RWPE2 (cell line): ENCODE measurements at regions not wholly inside any gene's neighbourhood (a gene's known extent, or its start where the extent isn't known, plus 50 kb on each side); places are given as distances from the start of the nearest gene placed in this dataset.

Source experiments
- ATAC-seq: fragments of 200-7000 bp; cut with Tn5 transposase; 3 replicates; pipeline ENCODE4 v1.9.1; 2021; ENCODE audit warnings: low read depth
- DNase-seq: peaks from one replicate; pipeline ENCODE4 v3.0.0-alpha.2; 2020; ENCODE audit warnings: low spot score
- H3K27ac ChIP-seq: fragments of 450-650 bp; 2 replicates; pipeline ENCODE4 v1.5.1; 2017; ENCODE audit warnings: mild to moderate bottlenecking; ENCODE audit not compliant: poor library complexity, severe bottlenecking
- H3K27me3 ChIP-seq: fragments of 250-450 bp; sonication (Bioruptor Pico); 2 replicates; pipeline ENCODE4 v1.5.1; 2021; ENCODE audit warnings: mild to moderate bottlenecking, moderate library complexity; ENCODE audit not compliant: insufficient read depth, poor library complexity, severe bottlenecking
- H3K36me3 ChIP-seq: fragments of 250-450 bp; sonication (Bioruptor Pico); 2 replicates; pipeline ENCODE4 v1.5.1; 2020; ENCODE audit warnings: low read depth, mild to moderate bottlenecking, moderate library complexity
- H3K4me1 ChIP-seq: fragments of 250-450 bp; sonication (Bioruptor Pico); 2 replicates; pipeline ENCODE4 v1.5.1; 2021; ENCODE audit warnings: mild to moderate bottlenecking, moderate library complexity; ENCODE audit not compliant: insufficient read depth, poor library complexity, severe bottlenecking
- H3K4me3 ChIP-seq: fragments of 250-450 bp; sonication (Bioruptor Pico); 2 replicates; pipeline ENCODE4 v1.5.1; 2021; ENCODE audit warnings: mild to moderate bottlenecking, moderate library complexity; ENCODE audit not compliant: severe bottlenecking
- H3K9me3 ChIP-seq: fragments of 250-450 bp; sonication (Bioruptor Pico); 2 replicates; pipeline ENCODE4 v1.5.1; 2021; ENCODE audit warnings: mild to moderate bottlenecking, moderate library complexity; ENCODE audit not compliant: severe bottlenecking
- TF ChIP-seq, protein P1 (sequence below): fragments of 450-650 bp; IDR thresholded peaks from one replicate; pipeline ENCODE4 v1.5.1; 2017; ENCODE audit warnings: mild to moderate bottlenecking, moderate library complexity; ENCODE audit not compliant: poor library complexity, severe bottlenecking

DNA sequence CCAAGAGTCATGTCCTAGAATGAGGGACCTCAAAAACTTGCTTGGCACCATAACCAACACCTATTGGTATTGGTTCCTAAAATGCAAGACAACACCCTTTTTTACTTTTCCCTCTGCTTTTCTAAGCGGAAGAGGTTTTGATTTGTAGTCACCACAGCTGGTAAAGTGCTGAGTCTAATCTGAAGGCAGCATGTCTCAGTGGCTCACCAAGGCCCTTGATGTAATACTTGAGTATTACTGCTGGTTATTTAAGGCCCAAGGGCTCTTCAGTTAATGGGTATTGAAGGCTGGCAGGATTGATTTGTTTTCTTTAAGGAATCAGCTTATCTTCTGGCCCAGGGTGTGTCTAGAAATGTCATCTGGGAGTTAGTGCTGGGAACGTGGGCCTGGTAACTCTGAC, 735.1 kb downstream of the GLUD2 start:
- ATAC-seq (no peak), DNase-seq (no peak)
- Histone ChIP-seq H3K36me3 (no peaks in the 10 kb centered on the region), H3K27ac (no peak overlapping the region), H3K9me3 (no peaks in the 10 kb centered on the region), H3K4me1 (no peaks in the 10 kb centered on the region), H3K27me3 (no peaks in the 10 kb centered on the region), H3K4me3 (no peak overlapping the region)
- TF ChIP-seq, protein P1, sequence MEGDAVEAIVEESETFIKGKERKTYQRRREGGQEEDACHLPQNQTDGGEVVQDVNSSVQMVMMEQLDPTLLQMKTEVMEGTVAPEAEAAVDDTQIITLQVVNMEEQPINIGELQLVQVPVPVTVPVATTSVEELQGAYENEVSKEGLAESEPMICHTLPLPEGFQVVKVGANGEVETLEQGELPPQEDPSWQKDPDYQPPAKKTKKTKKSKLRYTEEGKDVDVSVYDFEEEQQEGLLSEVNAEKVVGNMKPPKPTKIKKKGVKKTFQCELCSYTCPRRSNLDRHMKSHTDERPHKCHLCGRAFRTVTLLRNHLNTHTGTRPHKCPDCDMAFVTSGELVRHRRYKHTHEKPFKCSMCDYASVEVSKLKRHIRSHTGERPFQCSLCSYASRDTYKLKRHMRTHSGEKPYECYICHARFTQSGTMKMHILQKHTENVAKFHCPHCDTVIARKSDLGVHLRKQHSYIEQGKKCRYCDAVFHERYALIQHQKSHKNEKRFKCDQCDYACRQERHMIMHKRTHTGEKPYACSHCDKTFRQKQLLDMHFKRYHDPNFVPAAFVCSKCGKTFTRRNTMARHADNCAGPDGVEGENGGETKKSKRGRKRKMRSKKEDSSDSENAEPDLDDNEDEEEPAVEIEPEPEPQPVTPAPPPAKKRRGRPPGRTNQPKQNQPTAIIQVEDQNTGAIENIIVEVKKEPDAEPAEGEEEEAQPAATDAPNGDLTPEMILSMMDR, result no peak

DNA sequence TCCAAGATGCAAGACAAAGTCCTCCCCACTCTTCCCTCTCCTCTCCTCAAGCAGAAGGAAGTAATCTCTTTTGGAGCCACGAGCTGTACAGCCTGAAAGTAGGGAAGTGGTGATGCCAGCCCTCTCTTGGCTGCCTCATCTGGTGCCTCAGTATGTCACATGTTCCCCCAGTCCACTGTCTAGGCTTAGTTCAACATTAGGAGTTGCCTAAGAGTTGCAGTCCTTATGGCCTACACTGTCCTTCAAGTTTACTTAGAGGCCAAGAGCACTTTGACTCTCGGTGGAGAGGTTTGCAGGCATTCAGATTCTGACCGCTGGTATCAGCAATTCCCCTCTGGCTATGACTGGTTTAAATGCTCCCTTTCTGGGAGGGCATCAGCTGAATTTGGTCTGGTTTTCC, 735.6 kb downstream of the GLUD2 start:
- ATAC-seq (no peak), DNase-seq (no peak)
- Histone ChIP-seq H3K4me1 (no peaks in the 10 kb centered on the region), H3K9me3 (no peaks in the 10 kb centered on the region), H3K27me3 (no peaks in the 10 kb centered on the region), H3K36me3 (no peaks in the 10 kb centered on the region), H3K4me3 (no peak overlapping the region), H3K27ac (no peak overlapping the region)
- TF ChIP-seq, protein P1, result no peak

DNA sequence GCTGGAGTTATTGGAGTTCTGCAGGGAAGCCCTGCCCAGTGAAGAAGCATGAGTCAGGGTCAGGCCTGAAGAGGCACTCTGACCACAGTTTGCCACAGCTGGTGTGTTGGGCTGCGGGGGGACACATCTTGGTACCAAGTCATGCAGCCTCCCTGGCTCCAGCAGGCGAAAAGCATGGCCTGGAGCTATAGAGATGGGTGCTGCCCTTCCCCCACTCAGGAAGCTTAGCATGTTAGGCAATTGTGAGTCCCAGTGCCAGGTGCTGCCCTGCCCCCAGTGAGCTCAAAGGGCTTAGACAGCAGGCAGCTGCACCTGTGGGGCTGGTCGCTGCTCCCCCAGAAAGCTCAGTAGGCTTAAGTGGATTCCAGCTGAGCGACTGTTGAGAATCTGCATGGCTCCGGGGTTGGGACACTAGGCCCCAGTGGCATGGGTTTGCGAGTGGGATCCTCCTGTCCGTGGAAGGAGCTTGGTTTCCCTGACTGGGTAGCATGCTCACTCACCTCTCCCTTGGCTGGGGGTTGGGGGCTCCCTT, 755.5 kb downstream of the GLUD2 start:
- no peaks in the 10 kb centered on the region for H3K27me3 ChIP-seq
- no peak for ATAC-seq
- TF ChIP-seq, protein P1, result no peak
- H3K9me3 ChIP-seq, result no peaks in the 10 kb centered on the region
- H3K4me1 ChIP-seq, result no peaks in the 10 kb centered on the region
- H3K4me3 ChIP-seq, result no peak overlapping the region
- no peaks in the 10 kb centered on the region for H3K36me3 ChIP-seq
- H3K27ac ChIP-seq, result no peak overlapping the region
- DNase-seq, result no peak

DNA sequence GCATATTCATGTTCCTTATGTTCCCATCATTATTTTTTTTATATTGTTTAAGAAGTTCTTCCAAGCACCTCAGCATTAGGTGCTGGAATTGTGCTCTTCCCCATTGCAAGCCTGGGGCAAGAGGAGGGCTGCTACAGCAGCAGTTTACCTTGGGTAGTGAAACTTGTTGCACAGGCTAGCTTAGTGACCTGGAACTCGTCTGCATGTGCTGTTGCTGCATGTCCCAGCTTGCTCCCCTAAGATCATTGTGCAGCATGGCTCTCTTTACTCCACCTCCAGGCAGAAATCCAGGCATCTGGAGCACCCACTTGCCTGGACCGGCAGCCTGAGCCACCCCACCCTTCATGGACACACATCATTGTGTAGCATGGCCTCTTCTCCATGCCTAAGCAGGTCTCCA, 776.0 kb downstream of the GLUD2 start:
- DNase-seq (no peak), ATAC-seq (no peak)
- no peaks in the 10 kb centered on the region for H3K9me3 ChIP-seq
- no peaks in the 10 kb centered on the region for H3K36me3 ChIP-seq
- H3K27ac ChIP-seq, result no peak overlapping the region
- H3K27me3 ChIP-seq, result no peaks in the 10 kb centered on the region
- no peak overlapping the region for H3K4me3 ChIP-seq
- H3K4me1 ChIP-seq, result no peaks in the 10 kb centered on the region
- TF ChIP-seq, protein P1, result no peak

DNA sequence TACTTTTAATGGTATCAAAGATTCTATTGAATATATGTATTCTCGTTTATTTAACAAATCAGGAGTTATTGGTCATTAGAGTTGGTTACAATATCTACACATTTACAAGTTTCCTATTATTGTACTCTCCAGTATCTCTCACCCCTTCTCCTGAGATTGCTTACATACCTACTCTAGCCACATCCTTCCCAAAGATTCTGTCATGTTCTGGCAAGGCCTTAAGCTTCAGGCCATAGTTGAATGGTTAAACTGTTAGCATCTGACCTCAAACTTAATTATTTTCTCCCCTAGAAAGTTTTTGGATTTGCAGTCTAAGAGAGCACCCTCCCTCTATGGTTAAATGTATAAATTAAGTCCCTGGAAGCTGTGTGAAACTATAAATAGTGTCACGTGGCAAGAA, 784.2 kb downstream of the GLUD2 start:
- Histone ChIP-seq H3K27me3 (no peaks in the 10 kb centered on the region), H3K9me3 (no peaks in the 10 kb centered on the region), H3K36me3 (no peaks in the 10 kb centered on the region), H3K27ac (no peak overlapping the region), H3K4me1 (no peaks in the 10 kb centered on the region), H3K4me3 (no peak overlapping the region)
- no peak for DNase-seq
- TF ChIP-seq, protein P1, result no peak
- no peak for ATAC-seq
